ENCODE measurements at regions not wholly inside any gene's neighbourhood (a gene's known extent, or its start where the extent isn't known, plus 50 kb on each side); places are given as distances from the start of the nearest gene placed in this dataset.

GRCh38 chr19:29267701-29268100 is 54.8 kb upstream of the UQCRFS1 start (continued):
- TF ChIP-seq HMGXB4 (CRISPR knock-in tag; IDR thresholded peaks at IDR 0.05; ENCODE audit: borderline replicate concordance) (no peak), TP53 (CRISPR knock-in tag; IDR thresholded peaks at IDR 0.05) (no peak), NR3C1 (IDR thresholded peaks at IDR 0.05) (no peak)

- Histone ChIP-seq H3K27ac (no peak overlapping the region), H3K9me3 (0 out of 3 replicates have a peak, but pooled peaks cover 3% of the 10 kb centered on the region), H3K4me2 (no peak overlapping the region), H3K4me1 (peaks cover 3% of the 10 kb centered on the region; the same call in 1 of the 3 replicates), H3K4me3 (no peak overlapping the region)
- ChIA-PET CTCF (interaction anchor here (0.7 kb wide), 1 partner anchor 35 kb away, joined by 3 read pairs; no protein-coding TSS in a partner anchor), POLR2A (no interaction called here)
- ATAC-seq = peak in 1 of 2 experiments; percentile 28; a peak in 3 of 6 replicates
- WGBS (ENCODE audit: missing lambda C conversion rate) = 20% methylated on average over 17 of the region's 17 CpGs
- FAIRE-seq = no peak
- no peak for TF ChIP-seq TP53 (CRISPR knock-in tag; IDR thresholded peaks at IDR 0.05)
- TF ChIP-seq MAZ (IDR thresholded peaks at IDR 0.05; ENCODE audit: borderline replicate concordance, low read depth, low read length) = no peak
- no peak for TF ChIP-seq ZC3H11A (IDR thresholded peaks at IDR 0.05)
- no peak for TF ChIP-seq FOSL2 (IDR thresholded peaks at IDR 0.05)
- no peak for TF ChIP-seq FOSL2 (CRISPR knock-in tag; IDR thresholded peaks at IDR 0.05)
- TF ChIP-seq FOXS1 (CRISPR knock-in tag; IDR thresholded peaks at IDR 0.05) = no peak
- TF ChIP-seq REST (IDR thresholded peaks at IDR 0.05) = no peak
- no peak for TF ChIP-seq HDAC2 (IDR thresholded peaks at IDR 0.05)
- no peak for TF ChIP-seq HEYL (CRISPR knock-in tag; IDR thresholded peaks at IDR 0.05)
- no peak for TF ChIP-seq ZSCAN20 (CRISPR knock-in tag; IDR thresholded peaks at IDR 0.05)
- no peak for TF ChIP-seq ATOH8 (CRISPR knock-in tag; IDR thresholded peaks at IDR 0.05; ENCODE audit: low read depth)
- no peak for TF ChIP-seq SMC3 (IDR thresholded peaks at IDR 0.05)
- TF ChIP-seq HOXA7 (CRISPR knock-in tag; IDR thresholded peaks at IDR 0.05) = no peak
- TF ChIP-seq RFX5 (IDR thresholded peaks at IDR 0.05) = no peak
- no peak for TF ChIP-seq RARB (CRISPR knock-in tag; IDR thresholded peaks at IDR 0.05)
- TF ChIP-seq, protein P1, sequence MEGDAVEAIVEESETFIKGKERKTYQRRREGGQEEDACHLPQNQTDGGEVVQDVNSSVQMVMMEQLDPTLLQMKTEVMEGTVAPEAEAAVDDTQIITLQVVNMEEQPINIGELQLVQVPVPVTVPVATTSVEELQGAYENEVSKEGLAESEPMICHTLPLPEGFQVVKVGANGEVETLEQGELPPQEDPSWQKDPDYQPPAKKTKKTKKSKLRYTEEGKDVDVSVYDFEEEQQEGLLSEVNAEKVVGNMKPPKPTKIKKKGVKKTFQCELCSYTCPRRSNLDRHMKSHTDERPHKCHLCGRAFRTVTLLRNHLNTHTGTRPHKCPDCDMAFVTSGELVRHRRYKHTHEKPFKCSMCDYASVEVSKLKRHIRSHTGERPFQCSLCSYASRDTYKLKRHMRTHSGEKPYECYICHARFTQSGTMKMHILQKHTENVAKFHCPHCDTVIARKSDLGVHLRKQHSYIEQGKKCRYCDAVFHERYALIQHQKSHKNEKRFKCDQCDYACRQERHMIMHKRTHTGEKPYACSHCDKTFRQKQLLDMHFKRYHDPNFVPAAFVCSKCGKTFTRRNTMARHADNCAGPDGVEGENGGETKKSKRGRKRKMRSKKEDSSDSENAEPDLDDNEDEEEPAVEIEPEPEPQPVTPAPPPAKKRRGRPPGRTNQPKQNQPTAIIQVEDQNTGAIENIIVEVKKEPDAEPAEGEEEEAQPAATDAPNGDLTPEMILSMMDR (IDR thresholded peaks at IDR 0.05) = no peak
- TF ChIP-seq RAD21 (conservative IDR thresholded peaks at IDR 0.05 in 1 of 2, IDR thresholded peaks at IDR 0.05 in 1 of 2) = no peak
- no peak for TF ChIP-seq POLR2A (IDR thresholded peaks at IDR 0.05; ENCODE audit: low read length)
- TF ChIP-seq PHF8 (IDR thresholded peaks at IDR 0.05; ENCODE audit: borderline replicate concordance, low read depth) = no peak
- TF ChIP-seq BHLHE40 (IDR thresholded peaks at IDR 0.05; ENCODE audit: low read depth, low read length) = no peak
- no peak for DNase-seq (ENCODE audit: low read depth in 1 of 2, low spot score in 1 of 2)
Observed at GRCh38 chr19:29268103-29268502, 55.2 kb upstream of the UQCRFS1 start.

Data from A549 (cell line).